Lung (tissue), 11 donors: ENCODE measurements at regions not wholly inside any gene's neighbourhood (a gene's known extent, or its start where the extent isn't known, plus 50 kb on each side); places are given as distances from the start of the nearest gene placed in this dataset.

Source experiments
- ATAC-seq: fragments of 200-7000 bp; cut with Tn5 transposase; one replicate; pipeline ENCODE4 v1.9.1; 2020; ENCODE audit warnings: moderate number of reproducible peaks; ENCODE audit not compliant: insufficient read depth, low FRiP score
- DNase-seq, 3 donors: peaks; one replicate each; pipeline ENCODE4 v3.0.0-alpha.2; 2013 to 2017
- H3K27ac ChIP-seq, 2 donors: one replicate each; pipeline ENCODE4 v1.5.1; 2013; ENCODE audit warnings: mild to moderate bottlenecking in 2 of 2, moderate library complexity in 2 of 2, control low read depth in 1 of 2, inconsistent platforms in 1 of 2, low read depth in 1 of 2, low read length in 1 of 2
- H3K27me3 ChIP-seq, 3 donors: one replicate each; pipeline ENCODE4 v1.5.1; 2013; ENCODE audit warnings: low read length in 2 of 3; ENCODE audit not compliant: control insufficient read depth in 3 of 3, insufficient read depth in 3 of 3
- H3K36me3 ChIP-seq, 4 donors: one replicate each; pipeline ENCODE4 v1.5.1; 2013; ENCODE audit warnings: low read length in 4 of 4, mild to moderate bottlenecking in 1 of 4, moderate library complexity in 1 of 4; ENCODE audit not compliant: control insufficient read depth in 4 of 4, insufficient read depth in 4 of 4
- H3K4me1 ChIP-seq, 5 donors: one replicate each; pipeline ENCODE4 v1.5.1; 2013; ENCODE audit warnings: low read length in 5 of 5, mild to moderate bottlenecking in 2 of 5, moderate library complexity in 1 of 5; ENCODE audit not compliant: control insufficient read depth in 5 of 5, insufficient read depth in 5 of 5
- H3K4me3 ChIP-seq: one replicate; pipeline ENCODE4 v1.5.1; 2013; ENCODE audit warnings: mild to moderate bottlenecking, control low read depth, moderate library complexity
- H3K9ac ChIP-seq, 2 donors: one replicate each; pipeline ENCODE4 v1.5.1; 2013; ENCODE audit warnings: low read length in 2 of 2, control low read depth in 1 of 2; ENCODE audit not compliant: insufficient read depth in 1 of 2
- H3K9me3 ChIP-seq, 4 donors: one replicate each; pipeline ENCODE4 v1.5.1; 2013; ENCODE audit warnings: low read length in 3 of 4, mild to moderate bottlenecking in 1 of 4, moderate library complexity in 1 of 4; ENCODE audit not compliant: control insufficient read depth in 4 of 4, insufficient read depth in 3 of 4
- CTCF ChIP-seq: IDR thresholded peaks from 2 replicates; pipeline ENCODE4 v1.5.1; 2012; ENCODE audit warnings: mild to moderate bottlenecking; ENCODE audit errors: control extremely low read depth, extremely low read depth
- WGBS, 2 donors: extraction: QIAGEN DNeasy Blood & Tissue Kit; methylation state at CpG; one replicate each; pipeline ENCODE4 v1.1.7; 2013; 5-methylcytosine and 5-hydroxymethylcytosine counted together
- donor health status: control.
- donor health status: control.
- donor health status: Bipolar disorder and iron deficiency.
- donor health status: healthy.
- donor health status: DM: yes; HTN: yes; CAD: no.

GRCh38 chr13:30848332-30849027 lies 57.6 kb upstream of the MEDAG start:
- Histone ChIP-seq H3K9ac (peak overlapping the region in 1 of 2 donors; percentile 0), H3K27ac (peak overlapping the region in 1 of 2 donors; percentile 72), H3K4me1 (peaks cover 0 to 22% (median 6%) of the 10 kb centered on the region in 5 donors), H3K9me3 (peaks cover 0 to 3% (median 0%) of the 10 kb centered on the region in 4 donors), H3K27me3 (no peaks in the 10 kb centered on the region), H3K4me3 (no peak overlapping the region), H3K36me3 (peaks cover 0 to 3% (median 0%) of the 10 kb centered on the region in 4 donors)
- ATAC-seq: no peak
- WGBS, 2 donors: 80 to 83% methylated on average over 5 of the region's 5 CpGs
- no peak for DNase-seq
- TF ChIP-seq CTCF: no peak

- no peaks in the 10 kb centered on the region for H3K27me3 ChIP-seq
- no peak for ATAC-seq
- H3K9ac ChIP-seq: no peak overlapping the region
- H3K27ac ChIP-seq: no peak overlapping the region
- DNase-seq: no peak
- H3K36me3 ChIP-seq: no peaks in the 10 kb centered on the region
- no peaks in the 10 kb centered on the region for H3K9me3 ChIP-seq
- 69 to 73% methylated on average over 4 of the region's 4 CpGs for WGBS, 2 donors
- H3K4me3 ChIP-seq: no peak overlapping the region
- H3K4me1 ChIP-seq: peaks cover 0 to 22% (median 3%) of the 10 kb centered on the region in 5 donors
- no peak for TF ChIP-seq CTCF
These were observed 56.5 kb upstream of the MEDAG start for GRCh38 chr13:30849611-30850010.

GRCh38 chr13:30850204-30850866 lies 55.7 kb upstream of the MEDAG start:
- Histone ChIP-seq H3K9me3 (no peaks in the 10 kb centered on the region), H3K9ac (no peak overlapping the region), H3K4me3 (no peak overlapping the region), H3K27ac (no peak overlapping the region), H3K27me3 (no peaks in the 10 kb centered on the region), H3K36me3 (no peaks in the 10 kb centered on the region), H3K4me1 (peaks cover 0 to 27% (median 0%) of the 10 kb centered on the region in 5 donors)
- 85 to 93% methylated on average over 2 of the region's 2 CpGs for WGBS, 2 donors
- DNase-seq: no peak
- no peak for ATAC-seq
- no peak for TF ChIP-seq CTCF
